ENCODE measurements at regions not wholly inside any gene's neighbourhood (a gene's known extent, or its start where the extent isn't known, plus 50 kb on each side); places are given as distances from the start of the nearest gene placed in this dataset.

GRCh38 chr10:33546031-33546430 lies 211.6 kb upstream of the NRP1 start:
- no peak for DNase-seq (ENCODE audit: low spot score)

- no peak for DNase-seq (ENCODE audit: low spot score)
These were observed 208.5 kb upstream of the NRP1 start for GRCh38 chr10:33542752-33543505.

- DNase-seq (ENCODE audit: low spot score) = no peak
These were observed 204.6 kb upstream of the NRP1 start for GRCh38 chr10:33539116-33539515.

- no peak for DNase-seq (ENCODE audit: low spot score)
These were observed 202.6 kb upstream of the NRP1 start for GRCh38 chr10:33537066-33537465.

GRCh38 chr10:33536508-33536907 lies 202.0 kb upstream of the NRP1 start:
- no peak for DNase-seq (ENCODE audit: low spot score)

- no peak for DNase-seq (ENCODE audit: low spot score)
These were observed 201.4 kb upstream of the NRP1 start for GRCh38 chr10:33535866-33536265.

- no peak for DNase-seq (ENCODE audit: low spot score)
These were observed 199.9 kb upstream of the NRP1 start for GRCh38 chr10:33534416-33534815.

- no peak for DNase-seq (ENCODE audit: low spot score)
These were observed 199.1 kb upstream of the NRP1 start for GRCh38 chr10:33533612-33534011.

- DNase-seq (ENCODE audit: low spot score) = no peak
These were observed 198.4 kb upstream of the NRP1 start for GRCh38 chr10:33532901-33533300.

- no peak for DNase-seq (ENCODE audit: low spot score)
These were observed 194.8 kb upstream of the NRP1 start for GRCh38 chr10:33529234-33529633.

- peak; percentile 73 for DNase-seq (ENCODE audit: low spot score)
These were observed 190.5 kb upstream of the NRP1 start for GRCh38 chr10:33524966-33525365.

- no peak for DNase-seq (ENCODE audit: low spot score)
These were observed 189.6 kb upstream of the NRP1 start for GRCh38 chr10:33524041-33524440.

GRCh38 chr10:33523236-33523792 lies 188.8 kb upstream of the NRP1 start:
- no peak for DNase-seq (ENCODE audit: low spot score)

- no peak for DNase-seq (ENCODE audit: low spot score)
These were observed 187.4 kb upstream of the NRP1 start for GRCh38 chr10:33521904-33522303.

- peak; percentile 55 for DNase-seq (ENCODE audit: low spot score)
These were observed 186.6 kb upstream of the NRP1 start for GRCh38 chr10:33521062-33521461.

GRCh38 chr10:33520223-33520622 lies 185.8 kb upstream of the NRP1 start:
- no peak for DNase-seq (ENCODE audit: low spot score)

GRCh38 chr10:33519130-33519860 lies 184.8 kb upstream of the NRP1 start:
- no peak for DNase-seq (ENCODE audit: low spot score)

GRCh38 chr10:33510206-33510605 lies 175.7 kb upstream of the NRP1 start:
- no peak for DNase-seq (ENCODE audit: low spot score)

GRCh38 chr10:33509231-33509831 lies 174.9 kb upstream of the NRP1 start:
- peak; percentile 72 for DNase-seq (ENCODE audit: low spot score)

GRCh38 chr10:33507662-33508425 lies 173.4 kb upstream of the NRP1 start:
- no peak for DNase-seq (ENCODE audit: low spot score)

- no peak for DNase-seq (ENCODE audit: low spot score)
These were observed 172.6 kb upstream of the NRP1 start for GRCh38 chr10:33506838-33507661.

All from AG20443 (cell line).